B cell (primary cell): ENCODE measurements at regions not wholly inside any gene's neighbourhood (a gene's known extent, or its start where the extent isn't known, plus 50 kb on each side); places are given as distances from the start of the nearest gene placed in this dataset.

Experiments used
- ATAC-seq: fragments of 200-7000 bp; cut with Tn5 transposase; one replicate; pipeline ENCODE4 v1.10.0; 2021; ENCODE audit warnings: low read depth, mild to moderate bottlenecking, moderate number of reproducible peaks, moderate library complexity
- CTCF ChIA-PET: fragments of 350-600 bp; sonication (Branson Sonifier 250); formaldehyde crosslinking; loops from one replicate; lab custom pipeline; 2021; ENCODE audit warnings: antibody characterized with exemption, inconsistent platforms; lab: Charles Lee
- POLR2A ChIA-PET: fragments of 350-600 bp; sonication (Branson Sonifier 250); formaldehyde crosslinking; loops from one replicate; lab custom pipeline; 2021; ENCODE audit warnings: antibody characterized with exemption; lab: Charles Lee
- DNase-seq: peaks from one replicate; pipeline ENCODE4 v3.0.0; 2013
- H2AFZ ChIP-seq: 2 replicates; pipeline ENCODE4 v1.6.1; 2012; ENCODE audit warnings: mild to moderate bottlenecking, low read depth, low read length; ENCODE audit not compliant: insufficient read depth, poor library complexity, severe bottlenecking
- H3K27ac ChIP-seq, 2 donors: 1 replicate in 1 of 2; 2 replicates in 1 of 2; pipeline ENCODE4 v1.5.1; 2012 to 2013; ENCODE audit warnings: low read length in 2 of 2, mild to moderate bottlenecking in 2 of 2, moderate library complexity in 1 of 2
- H3K27me3 ChIP-seq, 4 experiments: fragments of 200-600 bp in 1 of 4; sonication (generic) in 1 of 4; replicated peaks in 1 of 4; 1 replicate in 2 of 4; 2 replicates in 2 of 4; pipeline versions ENCODE4 v1.6.1 to v1.7.0; 2013 to 2016; ENCODE audit warnings: low read length in 3 of 4, mild to moderate bottlenecking in 2 of 4, mixed read lengths in 1 of 4, moderate library complexity in 1 of 4; ENCODE audit not compliant: insufficient read depth in 4 of 4, control insufficient read depth in 3 of 4; ENCODE audit errors: control extremely low read depth in 1 of 4
- H3K36me3 ChIP-seq, 2 experiments: replicated peaks in 1 of 2; 1 replicate in 1 of 2; 2 replicates in 1 of 2; pipeline versions ENCODE4 v1.6.1 to v1.7.1; 2013; ENCODE audit warnings: low read length in 1 of 2; ENCODE audit not compliant: insufficient read depth in 2 of 2, control insufficient read depth in 1 of 2; ENCODE audit errors: control extremely low read depth in 1 of 2, extremely low read depth in 1 of 2
- H3K4me1 ChIP-seq, 2 donors: fragments of 200-600 bp in 1 of 2; sonication (generic) in 1 of 2; 1 replicate in 1 of 2; 2 replicates in 1 of 2; pipeline versions ENCODE4 v1.5.1 to v1.6.1; 2013 to 2017; ENCODE audit warnings: low read length in 2 of 2; ENCODE audit not compliant: control insufficient read depth in 2 of 2, insufficient read depth in 2 of 2
- H3K4me2 ChIP-seq: replicated peaks from 2 replicates; pipeline ENCODE3; 2012; ENCODE audit warnings: mild to moderate bottlenecking, low read depth, low read length; ENCODE audit not compliant: poor library complexity, severe bottlenecking
- H3K4me3 ChIP-seq, 5 experiments: fragments of 200-600 bp in 1 of 5; sonication (generic) in 1 of 5; 1 replicate in 3 of 5; 2 replicates in 2 of 5; pipeline versions ENCODE4 v1.5.1 to v1.7.0; 2011 to 2016; ENCODE audit warnings: low read length in 4 of 5, mild to moderate bottlenecking in 4 of 5, low read depth in 2 of 5, control low read depth in 1 of 5, moderate library complexity in 1 of 5; ENCODE audit not compliant: insufficient read depth in 1 of 5; ENCODE audit errors: control extremely low read depth in 1 of 5, extremely low read depth in 1 of 5
- H3K79me2 ChIP-seq: fragments of 200-600 bp; sonication (generic); one replicate; pipeline ENCODE4 v1.6.0; 2016; ENCODE audit warnings: low read length; ENCODE audit not compliant: control insufficient read depth, insufficient read depth
- H3K9ac ChIP-seq: fragments of 200-600 bp; sonication (generic); 2 replicates; pipeline ENCODE4 v1.6.1; 2017; ENCODE audit warnings: mild to moderate bottlenecking, low read length, moderate library complexity
- H3K9me3 ChIP-seq, 3 donors: one replicate each; pipeline versions ENCODE4 v1.6.1 to v1.7.1; 2013; ENCODE audit warnings: low read length in 2 of 3; ENCODE audit not compliant: control insufficient read depth in 2 of 3, insufficient read depth in 1 of 3; ENCODE audit errors: control extremely low read depth in 1 of 3
- H4K20me1 ChIP-seq: 2 replicates; pipeline ENCODE4 v1.6.0; 2012; ENCODE audit warnings: mild to moderate bottlenecking, low read length; ENCODE audit not compliant: insufficient read depth, control insufficient read depth, poor library complexity, severe bottlenecking
- H3K27ac Mint-ChIP-seq: one replicate; pipeline ENCODE4 v1.8.0; 2021; ENCODE audit warnings: mixed read lengths
- H3K27me3 Mint-ChIP-seq: one replicate; pipeline ENCODE4 v1.8.0; 2021; ENCODE audit warnings: mixed read lengths
- H3K4me1 Mint-ChIP-seq: one replicate; pipeline ENCODE4 v1.8.0; 2021; ENCODE audit warnings: mixed read lengths
- H3K4me3 Mint-ChIP-seq: one replicate; pipeline ENCODE4 v1.8.0; 2021; ENCODE audit warnings: mixed read lengths
- H3K9me3 Mint-ChIP-seq: one replicate; pipeline ENCODE4 v1.8.0; 2022; ENCODE audit warnings: mixed read lengths; ENCODE audit not compliant: insufficient read depth
- EZH2 ChIP-seq: IDR thresholded peaks from 2 replicates; pipeline ENCODE4 v1.6.1; 2012; ENCODE audit warnings: borderline replicate concordance, low read depth, mild to moderate bottlenecking, moderate library complexity, low read length; ENCODE audit not compliant: insufficient read depth, poor library complexity, severe bottlenecking
- WGBS: methylation state at CpG from one replicate; pipeline ENCODE4 v1.1.5; 2013; ENCODE audit warnings: missing lambda C conversion rate; ENCODE audit not compliant: insufficient coverage; 5-methylcytosine and 5-hydroxymethylcytosine counted together
- intact Hi-C: fragments of 100-400 bp; cut with micrococcal nuclease; formaldehyde crosslinking; loops from one replicate; pipeline ENCODE4 v1.10.0; 2022
- TF ChIP-seq, protein P1 (sequence below): fragments of 200-600 bp; IDR thresholded peaks from one replicate; pipeline ENCODE4 v1.8.0; 2022; ENCODE audit warnings: antibody characterized with exemption, mild to moderate bottlenecking

DNA sequence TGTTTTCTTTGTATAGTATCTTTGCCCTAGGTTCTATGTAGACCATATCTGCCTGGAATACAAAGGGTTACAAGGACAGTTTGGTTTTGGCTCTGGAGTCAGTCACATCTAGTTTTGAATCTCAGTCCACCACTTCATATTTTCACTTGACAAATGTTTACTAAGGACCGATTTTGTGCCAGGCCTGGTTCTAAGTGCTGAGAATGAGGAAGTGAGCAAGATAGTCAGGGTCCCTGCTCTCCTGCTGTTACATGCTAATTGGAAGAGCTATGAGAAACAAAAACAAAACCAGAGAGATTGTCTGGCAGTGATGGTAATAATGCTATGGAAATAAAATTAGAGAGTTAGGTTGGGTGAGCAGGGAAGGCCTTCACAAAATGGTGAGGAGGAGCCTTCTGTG is 66.1 kb upstream of the ARHGAP20 start:
- Mint-ChIP-seq H3K9me3 (peaks cover 2% of the 10 kb centered on the region), H3K27me3 (no peaks in the 10 kb centered on the region), H3K4me1 (peaks cover 8% of the 10 kb centered on the region), H3K4me3 (no peak overlapping the region), H3K27ac (no peak overlapping the region)
- intact Hi-C loops, result no loop called here
- Histone ChIP-seq H3K27me3 (no peaks in the 10 kb centered on the region), H3K4me3 (no peak overlapping the region), H4K20me1 (no peaks in the 10 kb centered on the region), H3K36me3 (no peaks in the 10 kb centered on the region), H3K4me2 (peak overlapping the region; percentile 25), H3K9ac (no peak overlapping the region), H3K79me2 (no peaks in the 10 kb centered on the region), H3K27ac (peak overlapping the region in 1 of 2 donors; percentile 57), H2AFZ (peak overlapping the region; percentile 38), H3K9me3 (peaks cover 0 to 5% (median 4%) of the 10 kb centered on the region in 3 donors), H3K4me1 (peaks cover 14 to 22% of the 10 kb centered on the region in 2 donors)
- CTCF ChIA-PET, result no interaction called here
- POLR2A ChIA-PET, result no interaction called here
- ATAC-seq (no peak), DNase-seq (peak; percentile 42)
- TF ChIP-seq, protein P1, sequence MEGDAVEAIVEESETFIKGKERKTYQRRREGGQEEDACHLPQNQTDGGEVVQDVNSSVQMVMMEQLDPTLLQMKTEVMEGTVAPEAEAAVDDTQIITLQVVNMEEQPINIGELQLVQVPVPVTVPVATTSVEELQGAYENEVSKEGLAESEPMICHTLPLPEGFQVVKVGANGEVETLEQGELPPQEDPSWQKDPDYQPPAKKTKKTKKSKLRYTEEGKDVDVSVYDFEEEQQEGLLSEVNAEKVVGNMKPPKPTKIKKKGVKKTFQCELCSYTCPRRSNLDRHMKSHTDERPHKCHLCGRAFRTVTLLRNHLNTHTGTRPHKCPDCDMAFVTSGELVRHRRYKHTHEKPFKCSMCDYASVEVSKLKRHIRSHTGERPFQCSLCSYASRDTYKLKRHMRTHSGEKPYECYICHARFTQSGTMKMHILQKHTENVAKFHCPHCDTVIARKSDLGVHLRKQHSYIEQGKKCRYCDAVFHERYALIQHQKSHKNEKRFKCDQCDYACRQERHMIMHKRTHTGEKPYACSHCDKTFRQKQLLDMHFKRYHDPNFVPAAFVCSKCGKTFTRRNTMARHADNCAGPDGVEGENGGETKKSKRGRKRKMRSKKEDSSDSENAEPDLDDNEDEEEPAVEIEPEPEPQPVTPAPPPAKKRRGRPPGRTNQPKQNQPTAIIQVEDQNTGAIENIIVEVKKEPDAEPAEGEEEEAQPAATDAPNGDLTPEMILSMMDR, result no peak
- TF ChIP-seq EZH2, result no peak
- 17% methylated on average over 1 of the region's 1 CpG for WGBS

GRCh38 chr11:110777775-110778174 is 65.5 kb upstream of the ARHGAP20 start:
- peaks cover 2% of the 10 kb centered on the region for H3K9me3 Mint-ChIP-seq
- H3K4me1 Mint-ChIP-seq, result peaks cover 8% of the 10 kb centered on the region
- DNase-seq, result peak; percentile 13
- Histone ChIP-seq H3K9me3 (peaks cover 0 to 5% (median 4%) of the 10 kb centered on the region in 3 donors), H3K4me1 (peaks cover 14 to 22% of the 10 kb centered on the region in 2 donors), H3K79me2 (no peaks in the 10 kb centered on the region), H3K27ac (peak overlapping the region in 1 of 2 donors; percentile 57), H4K20me1 (no peaks in the 10 kb centered on the region), H3K27me3 (no peaks in the 10 kb centered on the region), H3K9ac (no peak overlapping the region), H3K4me3 (no peak overlapping the region), H2AFZ (peak overlapping the region; percentile 38), H3K4me2 (peak overlapping the region; percentile 25), H3K36me3 (no peaks in the 10 kb centered on the region)
- CTCF ChIA-PET, result no interaction called here
- H3K27me3 Mint-ChIP-seq, result no peaks in the 10 kb centered on the region
- no peak overlapping the region for H3K4me3 Mint-ChIP-seq
- 7% methylated on average over 2 of the region's 2 CpGs for WGBS
- intact Hi-C loops, result no loop called here
- TF ChIP-seq, protein P1, result no peak
- no peak for TF ChIP-seq EZH2
- no peak overlapping the region for H3K27ac Mint-ChIP-seq
- POLR2A ChIA-PET, result no interaction called here
- ATAC-seq, result no peak
